Vagina (tissue), 2 donors: ENCODE measurements at regions not wholly inside any gene's neighbourhood (a gene's known extent, or its start where the extent isn't known, plus 50 kb on each side); places are given as distances from the start of the nearest gene placed in this dataset.

Experiments
- DNase-seq, 2 donors: peaks; one replicate each; pipeline ENCODE4 v3.0.0-alpha.2; 2017; ENCODE audit errors: extremely low spot score in 2 of 2
- H3K27ac ChIP-seq: fragments of 200-600 bp; sonication (generic); one replicate; pipeline ENCODE4 v1.5.1; 2019
- H3K27me3 ChIP-seq: fragments of 200-600 bp; sonication (generic); one replicate; pipeline ENCODE4 v1.5.1; 2019
- H3K36me3 ChIP-seq, 2 donors: fragments of 200-600 bp; sonication (generic); one replicate each; pipeline ENCODE4 v1.5.1; 2017 to 2019
- H3K4me1 ChIP-seq: fragments of 200-600 bp; sonication (generic); one replicate; pipeline ENCODE4 v1.5.1; 2019
- H3K4me3 ChIP-seq, 2 donors: fragments of 200-600 bp; sonication (generic); 1 replicate in 1 of 2; 2 replicates in 1 of 2; pipeline ENCODE4 v1.5.1; 2016 to 2019
- H3K9me3 ChIP-seq: fragments of 200-600 bp; sonication (generic); one replicate; pipeline ENCODE4 v1.5.1; 2019
- POLR2A ChIP-seq, 2 donors: fragments of 450-650 bp; IDR thresholded peaks; one replicate each; pipeline ENCODE4 v1.6.1; 2017; ENCODE audit warnings: antibody characterized with exemption in 2 of 2, mild to moderate bottlenecking in 2 of 2, moderate library complexity in 2 of 2
- POLR2AphosphoS5 ChIP-seq, 2 donors: sonication (generic); formaldehyde crosslinking; IDR thresholded peaks; one replicate each; pipeline ENCODE4 v1.9.0; 2017; ENCODE audit warnings: antibody characterized with exemption in 2 of 2, mild to moderate bottlenecking in 2 of 2, low read depth in 1 of 2; ENCODE audit not compliant: insufficient read depth in 1 of 2
- intact Hi-C: fragments of 100-400 bp; cut with DNase I; formaldehyde crosslinking; loops from one replicate; pipeline ENCODE4 v1.15.1; 2023
- TF ChIP-seq, protein P1 (sequence below), 3 experiments: fragments of 450-650 bp in 2 of 3; fragments of 200-600 bp in 1 of 3; sonication (generic) in 1 of 3; IDR thresholded peaks; one replicate each; pipeline ENCODE4 v1.5.1; 2017 to 2019; ENCODE audit warnings: antibody characterized with exemption in 3 of 3, mild to moderate bottlenecking in 2 of 3, moderate library complexity in 2 of 3

DNA sequence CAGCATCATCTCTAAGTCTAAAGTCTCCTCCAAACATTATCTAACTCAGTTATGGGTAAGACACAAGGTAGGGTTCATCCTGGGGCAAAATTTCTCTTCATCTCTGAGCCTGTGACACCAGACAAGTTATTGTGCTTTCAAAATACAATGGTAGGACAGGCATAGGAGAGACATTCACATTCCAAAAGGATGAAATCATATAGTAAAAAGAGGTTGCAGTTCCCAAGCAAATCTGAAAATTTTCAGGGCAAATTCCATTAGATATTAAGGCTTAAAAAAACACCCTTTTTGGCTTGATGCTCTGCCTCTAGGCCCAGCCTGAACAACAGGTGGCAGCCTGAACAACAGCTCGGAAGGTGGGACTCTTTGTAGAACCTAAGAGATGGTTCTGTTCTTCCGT lies 448.3 kb upstream of the SLIT2 start:
- Histone ChIP-seq H3K9me3 (no peaks in the 10 kb centered on the region), H3K27me3 (no peaks in the 10 kb centered on the region), H3K27ac (no peak overlapping the region), H3K36me3 (no peaks in the 10 kb centered on the region), H3K4me3 (no peak overlapping the region), H3K4me1 (no peaks in the 10 kb centered on the region)
- DNase-seq, result no peak
- TF ChIP-seq, protein P1, sequence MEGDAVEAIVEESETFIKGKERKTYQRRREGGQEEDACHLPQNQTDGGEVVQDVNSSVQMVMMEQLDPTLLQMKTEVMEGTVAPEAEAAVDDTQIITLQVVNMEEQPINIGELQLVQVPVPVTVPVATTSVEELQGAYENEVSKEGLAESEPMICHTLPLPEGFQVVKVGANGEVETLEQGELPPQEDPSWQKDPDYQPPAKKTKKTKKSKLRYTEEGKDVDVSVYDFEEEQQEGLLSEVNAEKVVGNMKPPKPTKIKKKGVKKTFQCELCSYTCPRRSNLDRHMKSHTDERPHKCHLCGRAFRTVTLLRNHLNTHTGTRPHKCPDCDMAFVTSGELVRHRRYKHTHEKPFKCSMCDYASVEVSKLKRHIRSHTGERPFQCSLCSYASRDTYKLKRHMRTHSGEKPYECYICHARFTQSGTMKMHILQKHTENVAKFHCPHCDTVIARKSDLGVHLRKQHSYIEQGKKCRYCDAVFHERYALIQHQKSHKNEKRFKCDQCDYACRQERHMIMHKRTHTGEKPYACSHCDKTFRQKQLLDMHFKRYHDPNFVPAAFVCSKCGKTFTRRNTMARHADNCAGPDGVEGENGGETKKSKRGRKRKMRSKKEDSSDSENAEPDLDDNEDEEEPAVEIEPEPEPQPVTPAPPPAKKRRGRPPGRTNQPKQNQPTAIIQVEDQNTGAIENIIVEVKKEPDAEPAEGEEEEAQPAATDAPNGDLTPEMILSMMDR (IDR thresholded peaks at IDR 0.05), result no peak
- no peak for TF ChIP-seq POLR2AphosphoS5 (IDR thresholded peaks at IDR 0.05; ENCODE audit: insufficient read depth in 1 of 2, low read depth in 1 of 2)
- no peak for TF ChIP-seq POLR2A (IDR thresholded peaks at IDR 0.05)
- intact Hi-C loops, result no loop called here

DNA sequence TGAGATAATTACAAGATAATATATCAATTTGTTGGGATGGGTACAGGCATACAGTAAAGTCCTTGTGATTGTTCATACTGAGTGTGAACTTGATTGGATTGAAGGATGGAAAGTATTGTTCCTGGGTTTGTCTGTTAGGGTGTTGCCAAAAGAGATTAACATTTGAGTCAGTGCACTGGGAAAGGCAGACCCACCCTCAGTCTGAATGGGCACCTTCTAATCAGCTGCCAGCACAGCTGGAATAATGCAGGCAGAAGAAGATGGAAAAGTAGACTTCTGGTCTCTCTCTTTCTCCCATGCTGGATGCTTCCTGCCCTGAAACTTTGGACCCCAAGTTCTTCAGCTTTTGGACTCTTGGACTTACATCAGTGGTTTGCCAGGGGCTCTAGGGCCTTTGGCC lies 457.9 kb upstream of the SLIT2 start:
- no peaks in the 10 kb centered on the region for H3K36me3 ChIP-seq
- intact Hi-C loops, result no loop called here
- no peak overlapping the region for H3K4me3 ChIP-seq
- H3K27ac ChIP-seq, result no peak overlapping the region
- TF ChIP-seq POLR2A (IDR thresholded peaks at IDR 0.05), result no peak
- no peak for TF ChIP-seq POLR2AphosphoS5 (IDR thresholded peaks at IDR 0.05; ENCODE audit: insufficient read depth in 1 of 2, low read depth in 1 of 2)
- TF ChIP-seq, protein P1 (IDR thresholded peaks at IDR 0.05), result no peak
- H3K9me3 ChIP-seq, result no peaks in the 10 kb centered on the region
- no peaks in the 10 kb centered on the region for H3K27me3 ChIP-seq
- DNase-seq, result no peak
- no peaks in the 10 kb centered on the region for H3K4me1 ChIP-seq

DNA sequence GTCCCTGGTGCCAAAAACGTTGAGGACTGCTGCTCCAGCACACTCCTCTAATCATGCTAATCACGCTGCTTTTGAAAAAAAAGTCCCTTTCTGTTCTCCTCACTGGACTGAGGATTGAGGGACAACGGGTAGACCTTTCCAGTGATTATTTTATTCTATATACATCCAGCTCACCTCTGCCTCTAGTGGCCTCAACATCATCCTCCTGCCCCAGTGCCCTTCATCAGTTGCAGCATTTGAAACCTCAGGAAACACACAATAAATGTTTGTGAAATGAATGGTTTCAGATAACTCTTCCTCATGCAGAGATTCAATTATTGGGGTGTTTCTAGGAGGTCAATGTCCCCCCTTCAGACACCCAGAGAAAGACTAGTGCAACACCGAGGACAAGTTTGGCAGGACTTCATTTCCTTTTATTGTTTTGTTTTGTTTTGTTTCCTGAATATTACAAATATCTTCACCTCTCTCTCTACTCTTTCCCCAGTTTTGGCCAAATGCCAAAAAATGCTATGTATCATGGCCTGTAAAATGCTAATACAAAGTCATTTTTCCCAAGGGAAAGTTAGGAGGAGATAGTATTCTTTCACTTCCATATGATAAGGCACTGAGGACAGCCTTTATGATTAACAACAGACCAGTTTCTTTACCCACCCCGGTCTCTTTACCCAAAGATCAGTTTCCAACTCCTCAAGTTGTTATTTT lies 460.1 kb upstream of the SLIT2 start:
- H3K9me3 ChIP-seq, result no peaks in the 10 kb centered on the region
- intact Hi-C loops, result no loop called here
- H3K36me3 ChIP-seq, result no peaks in the 10 kb centered on the region
- H3K27me3 ChIP-seq, result no peaks in the 10 kb centered on the region
- no peak overlapping the region for H3K4me3 ChIP-seq
- no peaks in the 10 kb centered on the region for H3K4me1 ChIP-seq
- DNase-seq, result no peak
- H3K27ac ChIP-seq, result no peak overlapping the region
- TF ChIP-seq POLR2A (IDR thresholded peaks at IDR 0.05) (no peak), POLR2AphosphoS5 (IDR thresholded peaks at IDR 0.05; ENCODE audit: insufficient read depth in 1 of 2, low read depth in 1 of 2) (no peak)

DNA sequence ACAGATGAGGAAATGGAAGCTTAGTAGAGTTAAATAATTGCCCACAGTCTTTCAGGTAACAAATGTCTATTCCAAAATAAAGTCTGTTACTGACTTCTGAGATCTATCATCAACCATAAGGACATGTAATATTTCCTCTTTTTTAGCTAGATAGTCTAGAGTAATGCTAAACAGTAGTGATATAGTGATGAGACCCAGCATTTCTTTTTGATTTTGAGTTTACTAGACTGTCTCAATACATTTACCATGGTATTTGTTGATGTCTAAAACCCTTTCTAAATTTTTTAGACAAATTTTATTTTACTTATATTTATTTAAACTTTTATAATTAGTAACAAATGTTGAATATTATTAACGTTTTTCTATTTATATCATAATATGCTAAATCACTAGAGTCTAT lies 465.1 kb upstream of the SLIT2 start:
- Histone ChIP-seq H3K9me3 (no peaks in the 10 kb centered on the region), H3K4me1 (no peaks in the 10 kb centered on the region), H3K4me3 (no peak overlapping the region), H3K36me3 (no peaks in the 10 kb centered on the region), H3K27me3 (no peaks in the 10 kb centered on the region), H3K27ac (no peak overlapping the region)
- TF ChIP-seq, protein P1 (IDR thresholded peaks at IDR 0.05), result no peak
- TF ChIP-seq POLR2A (IDR thresholded peaks at IDR 0.05), result no peak
- TF ChIP-seq POLR2AphosphoS5 (IDR thresholded peaks at IDR 0.05; ENCODE audit: insufficient read depth in 1 of 2, low read depth in 1 of 2), result no peak
- intact Hi-C loops, result no loop called here
- DNase-seq, result no peak

DNA sequence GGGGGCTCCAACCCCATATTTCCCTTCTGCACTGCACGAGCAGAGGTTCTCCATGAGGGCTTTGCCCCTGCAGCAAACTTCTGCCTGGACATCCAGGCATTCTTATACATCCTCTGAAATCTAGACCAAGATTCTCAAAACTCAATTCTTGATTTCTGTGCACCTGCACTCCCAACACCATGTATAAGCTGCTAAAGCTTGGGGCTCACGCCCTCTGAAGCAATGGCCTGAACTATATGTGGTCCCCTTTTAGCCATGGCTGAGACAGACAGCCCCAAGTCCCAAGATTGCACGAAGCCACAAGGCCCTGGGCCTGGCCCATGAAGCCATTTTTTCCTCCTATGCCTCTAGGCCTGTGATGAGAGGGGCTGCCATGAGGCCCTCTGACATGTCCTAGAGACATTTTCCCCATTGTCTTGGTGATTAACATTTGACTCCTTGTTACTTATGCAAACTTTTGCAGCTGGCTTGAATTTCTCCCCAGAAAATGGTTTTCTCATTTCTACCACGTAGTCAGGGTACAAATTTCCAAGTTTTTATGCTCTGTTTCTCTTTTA lies 468.0 kb upstream of the SLIT2 start:
- intact Hi-C loops, result no loop called here
- H3K27ac ChIP-seq, result no peak overlapping the region
- H3K27me3 ChIP-seq, result no peaks in the 10 kb centered on the region
- no peak for TF ChIP-seq POLR2A (IDR thresholded peaks at IDR 0.05)
- TF ChIP-seq, protein P1 (IDR thresholded peaks at IDR 0.05), result no peak
- H3K9me3 ChIP-seq, result no peaks in the 10 kb centered on the region
- no peaks in the 10 kb centered on the region for H3K4me1 ChIP-seq
- H3K36me3 ChIP-seq, result no peaks in the 10 kb centered on the region
- no peak for DNase-seq
- H3K4me3 ChIP-seq, result no peak overlapping the region
